ENCODE measurements at regions not wholly inside any gene's neighbourhood (a gene's known extent, or its start where the extent isn't known, plus 50 kb on each side); places are given as distances from the start of the nearest gene placed in this dataset.

- DNase-seq (ENCODE audit: low read depth in 2 of 2, low spot score in 1 of 2) = no peak
These were observed 85.7 kb upstream of the COL13A1 start for GRCh38 chr10:69715899-69716606.

- peak in 1 of 2 donors; percentile 9 for DNase-seq (ENCODE audit: low read depth in 2 of 2, low spot score in 1 of 2)
These were observed 84.8 kb upstream of the COL13A1 start for GRCh38 chr10:69716711-69717560.

GRCh38 chr10:69718951-69719350, 82.8 kb upstream of the COL13A1 start:
- no peak for DNase-seq (ENCODE audit: low read depth in 2 of 2, low spot score in 1 of 2)

DNA sequence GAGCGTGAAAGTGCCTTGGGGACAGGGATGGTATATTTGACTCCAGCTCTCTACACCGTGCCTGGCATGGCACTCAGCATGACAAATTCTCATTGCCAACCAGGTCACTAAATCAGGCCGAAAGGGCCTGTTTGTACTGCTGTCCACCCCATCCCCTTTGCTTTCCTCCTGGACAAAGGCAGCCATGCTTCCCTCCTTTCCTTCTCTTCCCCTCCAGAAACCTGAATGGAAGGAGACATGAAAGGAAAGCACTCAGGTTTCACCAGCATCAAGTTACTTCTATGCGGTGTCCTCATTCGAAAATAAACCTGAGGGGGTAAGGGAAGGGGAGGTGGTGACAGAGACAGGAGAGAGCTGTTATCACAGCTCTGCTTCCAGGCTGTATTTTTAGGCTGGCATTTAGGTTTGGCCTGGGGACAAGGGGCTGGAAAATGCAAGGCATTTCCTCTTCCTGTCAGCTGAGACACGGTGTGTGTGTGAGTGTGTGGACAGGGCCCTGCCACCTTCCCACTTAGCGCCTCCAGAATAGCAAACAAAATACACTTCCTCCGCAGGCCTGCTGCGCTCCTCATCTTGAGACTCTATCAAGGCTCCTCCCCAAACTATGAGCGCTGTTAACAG, 79.9 kb upstream of the COL13A1 start:
- no peak for DNase-seq (ENCODE audit: low read depth in 2 of 2, low spot score in 1 of 2)

DNA sequence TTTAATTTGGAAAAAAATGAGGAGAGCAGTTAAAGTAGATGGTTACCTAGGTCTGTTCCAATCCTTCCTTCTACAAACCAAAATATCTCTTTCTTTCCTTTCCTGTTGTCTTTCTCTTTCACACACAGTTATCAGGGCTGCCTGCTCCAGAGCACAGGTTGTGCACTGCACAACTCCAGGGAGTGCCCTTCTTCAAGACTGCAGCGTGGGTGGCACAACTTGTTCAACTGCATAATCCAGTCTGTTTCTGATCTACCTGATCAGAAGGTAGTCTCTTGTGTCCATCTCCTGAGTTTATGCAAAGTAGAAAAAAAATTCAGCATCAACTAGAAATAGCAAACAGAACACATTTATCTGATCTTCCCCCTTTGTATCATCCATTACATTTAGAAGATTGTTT, 78.1 kb upstream of the COL13A1 start:
- DNase-seq (ENCODE audit: low read depth in 2 of 2, low spot score in 1 of 2) = no peak

GRCh38 chr10:69726850-69727249, 74.9 kb upstream of the COL13A1 start:
- no peak for DNase-seq (ENCODE audit: low read depth in 2 of 2, low spot score in 1 of 2)

- no peak for DNase-seq (ENCODE audit: low read depth in 2 of 2, low spot score in 1 of 2)
These were observed 73.3 kb upstream of the COL13A1 start for GRCh38 chr10:69728335-69728870.

DNA sequence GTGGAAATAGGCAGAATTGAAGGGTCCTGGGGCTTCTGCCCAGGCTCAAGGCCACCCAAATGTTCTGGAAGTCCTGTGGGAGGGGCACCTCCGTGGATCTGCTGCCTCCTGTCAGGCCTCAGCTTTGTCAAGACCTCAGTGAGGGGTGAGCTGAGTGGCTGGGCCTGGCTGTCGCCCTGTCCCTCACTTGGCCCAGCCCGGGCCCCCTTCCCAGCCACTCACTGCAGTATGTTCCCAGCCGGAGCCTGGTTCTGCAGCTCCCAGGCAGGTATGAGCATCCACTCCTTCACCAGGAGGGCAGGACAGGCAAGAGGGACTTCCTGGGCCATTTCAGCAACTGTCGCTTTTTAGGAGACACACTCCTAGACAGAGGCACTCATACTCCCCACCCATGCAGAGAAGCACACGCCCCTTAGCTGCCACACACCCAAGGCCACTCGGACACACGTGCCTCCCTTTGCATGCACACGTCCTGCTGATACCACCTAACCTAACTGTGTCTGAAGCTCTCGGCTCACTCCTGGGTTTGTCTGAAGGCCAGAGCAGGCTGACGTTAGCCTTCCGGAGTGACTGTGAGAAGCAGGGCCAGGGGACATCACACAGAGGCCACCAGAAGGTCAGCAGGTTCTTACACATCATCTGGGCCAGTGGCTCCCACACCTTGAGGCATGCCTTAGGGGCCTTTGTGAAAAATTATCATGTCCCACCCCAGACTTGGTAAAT, 72.2 kb upstream of the COL13A1 start:
- no peak for DNase-seq (ENCODE audit: low read depth in 2 of 2, low spot score in 1 of 2)

GRCh38 chr10:69730251-69731156, 71.2 kb upstream of the COL13A1 start:
- no peak for DNase-seq (ENCODE audit: low read depth in 2 of 2, low spot score in 1 of 2)

GRCh38 chr10:69731184-69731583, 70.5 kb upstream of the COL13A1 start:
- no peak for DNase-seq (ENCODE audit: low read depth in 2 of 2, low spot score in 1 of 2)

DNA sequence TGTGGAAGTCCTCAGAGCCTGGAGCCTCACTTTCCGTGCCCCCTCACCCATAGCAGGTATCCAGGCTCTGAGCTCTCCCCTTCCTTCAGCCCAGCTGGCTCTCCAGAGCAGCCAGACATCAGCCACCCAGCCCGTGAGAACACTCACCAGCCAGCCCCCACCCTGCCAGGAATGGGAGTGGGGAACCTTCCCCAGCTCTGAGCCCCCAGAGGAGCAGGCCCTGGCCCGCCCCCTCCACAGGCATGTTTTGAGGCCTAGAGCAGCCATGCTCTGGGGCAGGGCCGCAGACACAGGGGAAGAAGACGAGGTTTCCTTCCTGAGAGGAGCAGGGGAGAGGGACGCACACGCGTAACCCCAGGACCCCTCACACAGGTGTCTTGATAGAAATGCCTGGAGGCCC, 70.0 kb upstream of the COL13A1 start:
- no peak for DNase-seq (ENCODE audit: low read depth in 2 of 2, low spot score in 1 of 2)

GRCh38 chr10:69732147-69732825, 69.4 kb upstream of the COL13A1 start:
- DNase-seq (ENCODE audit: low read depth in 2 of 2, low spot score in 1 of 2) = no peak

- DNase-seq (ENCODE audit: low read depth in 2 of 2, low spot score in 1 of 2) = no peak
These were observed 68.9 kb upstream of the COL13A1 start for GRCh38 chr10:69732826-69733150.

DNA sequence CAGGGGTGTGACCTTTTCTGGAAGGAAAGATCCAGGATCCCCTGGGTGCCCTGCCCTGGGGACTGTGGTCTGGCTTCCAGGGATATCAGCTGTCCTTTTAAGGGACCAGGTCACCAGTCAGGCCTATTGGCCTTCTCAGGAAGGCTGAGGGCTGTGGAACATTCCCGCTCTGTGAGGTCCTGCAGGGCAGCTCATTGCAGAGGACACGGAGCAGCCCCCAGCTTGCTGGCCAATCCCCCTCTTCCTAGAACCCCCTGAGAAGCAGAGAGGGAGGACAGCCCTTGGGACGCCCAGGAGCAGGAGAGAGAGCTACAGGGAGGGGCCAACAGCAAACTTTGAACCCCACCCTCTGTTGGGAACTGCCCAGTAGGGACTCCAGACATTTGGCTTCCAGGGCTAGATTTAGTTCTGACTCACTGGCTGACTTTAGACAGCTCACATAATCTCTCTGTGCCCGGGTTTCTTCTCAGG, 67.9 kb upstream of the COL13A1 start:
- DNase-seq (ENCODE audit: low read depth in 2 of 2, low spot score in 1 of 2) = no peak

- no peak for DNase-seq (ENCODE audit: low read depth in 2 of 2, low spot score in 1 of 2)
These were observed 67.3 kb upstream of the COL13A1 start for GRCh38 chr10:69734416-69734796.

DNA sequence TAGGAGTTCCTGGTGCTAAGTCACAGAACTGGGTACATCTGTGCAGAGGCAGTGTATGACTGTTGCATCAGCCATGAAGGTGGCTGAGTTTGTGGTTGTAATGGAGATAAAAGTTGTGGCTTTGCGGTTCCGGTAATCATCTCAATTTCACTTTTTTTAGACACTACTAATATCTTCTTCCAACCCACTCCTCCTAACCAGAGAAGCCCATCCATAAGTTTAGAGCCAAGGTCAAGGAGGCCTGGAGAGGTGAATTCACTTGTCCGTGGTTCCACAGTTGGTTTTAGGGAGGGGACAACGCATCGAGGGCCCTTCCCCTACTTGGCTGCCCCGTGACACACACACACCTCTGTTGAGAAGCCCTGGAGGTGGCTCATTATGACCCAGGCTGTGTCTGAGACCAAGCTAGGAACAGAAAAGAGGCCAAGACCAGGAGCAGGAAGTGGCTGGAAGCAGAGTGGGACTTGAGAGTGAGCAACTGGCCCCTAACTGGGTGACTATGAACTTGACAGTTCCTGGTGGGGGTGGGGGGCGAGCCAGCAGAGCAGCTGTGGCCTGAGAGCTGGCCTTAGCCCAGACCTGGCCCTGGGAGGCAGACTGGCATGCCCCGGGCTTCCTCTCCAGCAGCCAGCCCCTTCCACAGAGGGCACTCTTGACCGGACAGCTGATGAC, 66.8 kb upstream of the COL13A1 start:
- no peak for DNase-seq (ENCODE audit: low read depth in 2 of 2, low spot score in 1 of 2)

DNA sequence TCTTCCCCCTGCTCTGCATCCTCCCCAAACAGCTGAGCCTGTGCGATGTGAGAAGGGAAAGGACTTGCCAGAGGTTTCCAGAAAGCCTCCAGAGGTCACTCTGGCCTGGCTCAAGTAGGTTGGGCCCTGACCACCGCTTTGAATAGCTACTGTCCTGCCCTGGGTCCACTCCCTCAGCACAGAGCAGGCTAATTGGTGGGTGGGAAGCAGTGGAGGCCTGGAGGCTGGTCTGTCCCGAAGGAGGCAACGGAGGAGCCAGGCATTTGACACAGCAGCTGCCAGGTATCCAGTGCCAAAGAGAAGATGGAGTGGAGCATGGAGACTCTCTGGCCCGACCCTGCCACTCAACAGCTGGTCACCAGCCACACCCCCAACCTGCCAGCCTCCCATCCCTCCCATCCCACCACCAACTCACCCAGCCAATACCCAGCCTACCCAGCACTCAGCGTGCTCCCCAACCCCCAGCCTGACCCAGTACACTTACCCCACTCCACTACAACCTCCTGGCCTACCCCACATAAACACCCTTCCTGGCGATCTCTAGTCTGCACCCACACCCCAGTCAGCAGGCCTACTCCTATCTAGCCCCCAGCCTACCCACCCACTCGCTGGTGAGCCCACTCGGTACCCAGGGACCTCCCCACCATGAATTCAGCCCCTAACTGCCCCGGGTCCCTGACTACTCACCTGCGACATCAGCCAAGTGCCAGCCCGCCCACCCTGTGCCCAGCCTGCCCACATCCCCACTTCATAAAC, 64.6 kb upstream of the COL13A1 start:
- no peak for DNase-seq (ENCODE audit: low read depth in 2 of 2, low spot score in 1 of 2)

DNA sequence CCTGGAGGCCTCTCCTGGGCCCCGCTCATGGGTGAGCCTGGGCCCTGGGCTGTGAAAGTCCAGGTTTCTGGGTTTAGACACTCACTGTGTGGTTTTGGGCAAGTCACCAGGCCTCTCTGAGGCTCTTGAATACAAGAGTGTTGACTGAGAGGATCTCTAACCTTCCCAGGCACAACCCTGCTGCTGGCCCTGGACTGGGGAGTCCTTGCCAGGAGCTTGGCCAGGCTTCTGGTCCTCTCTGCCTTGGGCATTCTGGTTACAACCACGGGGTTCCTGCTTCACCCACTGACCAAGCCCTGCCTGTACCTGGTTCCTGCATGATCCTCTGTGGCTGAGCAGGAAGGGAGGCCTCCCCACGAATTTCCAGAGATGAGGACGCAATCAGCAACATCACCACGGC, 63.6 kb upstream of the COL13A1 start:
- DNase-seq (ENCODE audit: low read depth in 2 of 2, low spot score in 1 of 2) = no peak

All from stimulated activated CD8-positive, alpha-beta memory T cell treated with anti-CD3 and anti-CD28 coated beads, Interleukin-4, amount 100 ng/mL, for 1 hour (primary cell).